GM21529 (cell line): ENCODE measurements at regions not wholly inside any gene's neighbourhood (a gene's known extent, or its start where the extent isn't known, plus 50 kb on each side); places are given as distances from the start of the nearest gene placed in this dataset.
"Not testable (repeated sequence)": the region's sequence is repeated elsewhere in the genome, so short reads cannot be mapped to it uniquely, and the experiment has no call there.

Experiments
- ATAC-seq: cut with Tn5 transposase; IDR thresholded peaks from one replicate; pipeline ENCODE4 v1.9.1; 2021; ENCODE audit not compliant: unreplicated experiment

GRCh38 chr7:9200626-9201025 lies 767.2 kb downstream of the NXPH1 start:
- no peak for ATAC-seq

GRCh38 chr7:9201928-9202327 lies 768.5 kb downstream of the NXPH1 start:
- no peak for ATAC-seq

GRCh38 chr7:9204571-9204970 lies 771.2 kb downstream of the NXPH1 start:
- ATAC-seq = no peak

DNA sequence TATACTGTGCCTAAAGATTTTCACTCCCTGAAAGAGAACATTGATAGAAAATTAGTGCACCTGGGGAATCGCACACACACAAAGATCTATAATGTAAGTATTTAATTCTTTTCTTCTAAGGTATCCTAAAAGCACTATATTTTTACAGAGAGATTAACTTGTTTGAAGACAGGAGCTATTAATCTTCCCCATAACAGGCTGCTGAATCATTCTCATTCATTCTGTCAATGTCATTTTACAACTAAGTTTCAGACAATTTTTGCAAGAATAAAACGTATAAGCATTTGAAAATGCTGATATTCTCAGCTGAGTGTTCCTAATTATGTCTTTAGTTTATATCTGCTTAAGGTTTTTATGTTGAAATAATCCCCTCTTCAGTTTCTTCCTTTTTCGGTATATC lies 776.7 kb downstream of the NXPH1 start:
- ATAC-seq = no peak

- no peak for ATAC-seq
These were observed 783.8 kb downstream of the NXPH1 start for GRCh38 chr7:9217204-9217603.

- ATAC-seq = no peak
These were observed 793.1 kb downstream of the NXPH1 start for GRCh38 chr7:9226500-9226899.

GRCh38 chr7:9231630-9232121 lies 798.3 kb downstream of the NXPH1 start:
- no peak for ATAC-seq

GRCh38 chr7:9240001-9240400 lies 806.6 kb downstream of the NXPH1 start:
- ATAC-seq = no peak

- no peak for ATAC-seq
These were observed 808.4 kb downstream of the NXPH1 start for GRCh38 chr7:9241826-9242225.

DNA sequence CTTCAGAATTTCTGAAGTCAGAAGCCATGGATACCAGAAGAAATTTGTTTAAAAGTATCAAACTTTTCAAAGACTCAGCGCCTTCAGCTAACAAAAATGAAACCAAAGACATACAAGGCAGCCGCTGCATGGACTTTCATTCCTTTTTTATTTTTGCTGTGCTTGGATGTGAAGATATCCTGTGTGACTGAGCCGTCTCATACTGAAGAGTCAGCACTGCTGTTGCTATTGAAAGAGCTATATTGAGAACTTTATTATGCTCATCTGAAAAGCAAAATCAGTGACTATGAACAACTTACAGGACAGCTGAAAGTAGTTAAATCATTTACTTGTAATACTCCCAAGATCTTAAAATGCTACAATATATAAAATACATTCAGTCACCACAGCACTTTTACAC lies 809.2 kb downstream of the NXPH1 start:
- ATAC-seq = no peak

- no peak for ATAC-seq
These were observed 817.5 kb downstream of the NXPH1 start for GRCh38 chr7:9250876-9251275.

DNA sequence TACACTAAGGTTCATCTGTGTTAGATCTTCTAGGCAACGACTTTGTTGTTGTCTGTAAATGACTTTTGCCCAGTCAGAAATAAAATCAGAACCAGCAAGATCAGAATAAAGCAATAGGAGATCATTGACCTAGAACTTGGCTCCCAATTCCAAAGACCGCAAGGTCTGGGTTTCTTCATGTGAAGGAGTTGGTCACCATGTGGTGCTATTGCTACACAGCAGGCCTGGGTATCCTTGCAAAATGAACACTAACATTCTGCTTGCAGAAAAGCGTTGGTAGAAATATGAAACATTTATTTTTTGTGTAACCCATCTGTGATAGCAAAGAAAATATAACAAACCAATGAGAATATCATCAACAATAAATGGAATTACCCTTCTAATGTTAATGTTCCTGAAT lies 831.0 kb downstream of the NXPH1 start:
- no peak for ATAC-seq

- no peak for ATAC-seq
These were observed 846.7 kb downstream of the NXPH1 start for GRCh38 chr7:9280088-9280487.

GRCh38 chr7:9283246-9283645 lies 849.8 kb downstream of the NXPH1 start:
- no peak for ATAC-seq

DNA sequence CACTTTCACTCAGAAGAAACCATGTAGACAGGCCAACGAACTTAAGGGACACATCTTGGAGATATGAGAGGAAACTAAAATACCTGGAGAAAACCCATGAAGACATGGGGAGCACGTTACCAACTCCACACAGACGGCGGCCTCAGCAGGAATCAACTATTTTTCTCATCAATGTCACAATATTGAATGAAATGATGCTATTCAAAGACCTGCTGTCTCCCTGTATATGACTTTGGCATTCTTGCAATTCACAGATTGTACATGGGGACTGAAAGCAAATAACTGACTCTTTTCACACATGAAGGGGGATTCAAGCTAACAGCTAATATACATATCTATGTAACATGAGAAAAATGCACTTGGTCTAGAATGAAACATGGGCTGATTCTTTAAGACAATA lies 869.0 kb downstream of the NXPH1 start:
- no peak for ATAC-seq

GRCh38 chr7:9307131-9307530 lies 873.7 kb downstream of the NXPH1 start:
- ATAC-seq = no peak

DNA sequence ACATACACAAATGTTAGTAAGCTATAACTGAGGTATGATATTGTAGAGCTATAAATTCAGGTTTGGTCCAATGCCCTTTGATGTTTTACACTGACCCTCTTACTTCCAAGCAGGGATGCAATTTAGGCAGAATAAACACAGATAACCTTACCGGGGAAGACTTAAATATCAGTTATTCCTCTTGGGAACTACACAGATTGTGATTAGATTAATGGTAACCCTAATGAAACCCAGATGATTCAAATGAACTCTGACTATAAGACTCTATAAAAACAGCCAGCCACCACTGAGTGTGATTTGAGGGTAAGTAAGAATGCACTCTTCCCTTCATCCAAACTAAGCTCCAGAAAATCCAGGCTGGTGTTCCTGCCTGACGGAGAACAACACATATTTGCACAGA lies 891.1 kb downstream of the NXPH1 start:
- no peak for ATAC-seq

GRCh38 chr7:9328296-9328695 lies 894.9 kb downstream of the NXPH1 start:
- no peak for ATAC-seq

- no peak for ATAC-seq
These were observed 916.2 kb downstream of the NXPH1 start for GRCh38 chr7:9349625-9350024.

GRCh38 chr7:9391221-9391620 lies 957.8 kb downstream of the NXPH1 start:
- no peak for ATAC-seq

GRCh38 chr7:9391984-9392383 lies 958.6 kb downstream of the NXPH1 start:
- no peak for ATAC-seq

DNA sequence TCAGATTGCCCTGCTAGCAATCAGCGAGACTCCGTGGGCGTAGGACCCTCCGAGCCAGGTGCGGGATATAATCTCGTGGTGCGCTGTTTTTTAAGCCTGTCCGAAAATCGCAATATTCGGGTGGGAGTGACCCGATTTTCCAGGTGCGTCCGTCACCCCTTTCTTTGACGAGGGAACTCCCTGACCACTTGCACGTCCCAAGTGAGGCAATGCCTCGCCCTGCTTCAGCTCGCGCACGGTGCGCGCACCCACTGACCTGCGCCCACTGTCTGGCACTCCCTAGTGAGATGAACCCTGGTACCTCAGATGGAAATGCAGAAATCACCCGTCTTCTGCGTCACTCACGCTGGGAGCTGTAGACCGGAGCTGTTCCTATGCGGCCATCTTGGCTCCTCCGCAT lies 971.0 kb downstream of the NXPH1 start:
- ATAC-seq = not testable (repeated sequence)

GRCh38 chr7:9407816-9408215 lies 974.4 kb downstream of the NXPH1 start:
- ATAC-seq = no peak

- no peak for ATAC-seq
These were observed 1020.1 kb downstream of the NXPH1 start for GRCh38 chr7:9453521-9453920.
